HG03060 (cell line): ENCODE measurements at regions not wholly inside any gene's neighbourhood (a gene's known extent, or its start where the extent isn't known, plus 50 kb on each side); places are given as distances from the start of the nearest gene placed in this dataset.

Experiments
- ATAC-seq: cut with Tn5 transposase; IDR thresholded peaks from one replicate; pipeline ENCODE4 v1.9.1; 2021; ENCODE audit warnings: low read depth, moderate number of reproducible peaks; ENCODE audit not compliant: unreplicated experiment

DNA sequence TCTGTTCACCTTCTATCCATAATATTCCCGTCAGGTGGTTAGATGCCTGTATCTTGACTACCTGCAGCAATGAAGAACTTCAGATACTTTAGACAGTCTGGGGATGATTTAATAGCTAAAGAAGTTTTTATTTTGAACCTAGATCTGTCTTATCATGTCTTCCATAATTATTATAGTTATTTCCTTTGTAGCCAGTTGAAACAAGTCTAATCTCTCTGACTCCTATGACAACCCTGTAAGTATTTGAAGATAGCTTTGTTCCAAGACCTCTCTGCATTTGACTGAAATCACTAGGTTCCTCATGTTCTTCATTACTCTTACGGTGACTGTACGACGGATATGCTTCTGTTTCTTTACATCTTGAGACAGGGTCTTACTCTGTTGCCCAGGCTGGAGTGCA lies 316.6 kb upstream of the BMP2 start:
- no peak for ATAC-seq

DNA sequence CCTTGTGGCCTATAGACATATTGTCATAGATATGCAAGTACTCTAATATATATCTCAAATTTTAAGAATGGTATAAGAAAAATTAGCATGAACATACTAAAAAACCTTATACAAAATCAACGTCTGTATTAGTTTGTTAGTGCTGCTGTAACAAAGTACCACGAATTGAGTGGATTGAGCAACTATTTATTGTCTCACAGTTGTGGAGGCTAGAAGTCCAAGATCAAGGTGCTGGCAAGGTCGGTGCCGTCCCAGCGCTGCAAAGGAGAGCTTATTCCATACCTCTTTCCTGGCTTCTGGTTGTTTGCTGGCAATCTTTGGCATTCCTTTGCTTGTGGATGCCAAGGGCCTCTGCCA lies 317.6 kb upstream of the FERMT1 start:
- ATAC-seq: no peak

DNA sequence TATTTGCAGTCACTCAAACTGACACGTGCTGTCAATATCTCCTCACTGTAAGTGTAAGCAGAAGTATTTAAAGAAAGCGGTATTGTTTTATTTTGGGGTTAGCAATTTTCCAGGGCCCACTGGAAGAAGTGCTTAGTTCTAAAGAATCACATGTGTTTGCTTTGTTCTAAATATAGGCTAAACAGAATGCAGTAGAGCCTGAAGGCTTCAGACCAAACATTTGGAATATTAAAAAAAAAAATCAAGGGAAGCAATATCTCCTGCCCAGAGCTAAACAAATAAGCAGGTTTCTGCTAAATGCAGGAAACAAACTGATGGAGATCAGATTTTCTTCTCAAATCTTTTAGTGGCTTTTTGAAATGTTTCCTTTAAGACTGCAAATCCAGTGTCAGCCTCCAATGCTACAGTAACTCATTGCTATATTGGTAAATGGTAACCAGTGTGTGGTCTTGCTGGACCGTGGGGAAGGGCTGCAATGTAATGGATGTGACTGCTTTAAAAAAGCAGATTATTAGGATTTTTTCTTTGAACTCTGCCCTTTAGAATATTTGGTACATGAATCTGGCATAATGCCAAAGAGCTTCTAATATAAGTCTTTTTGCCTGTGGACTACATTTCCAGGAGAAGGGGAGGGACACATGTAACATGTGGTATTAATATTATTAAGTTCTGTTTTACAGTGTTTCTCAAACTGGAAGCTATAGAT lies 317.1 kb upstream of the FERMT1 start:
- ATAC-seq: no peak

DNA sequence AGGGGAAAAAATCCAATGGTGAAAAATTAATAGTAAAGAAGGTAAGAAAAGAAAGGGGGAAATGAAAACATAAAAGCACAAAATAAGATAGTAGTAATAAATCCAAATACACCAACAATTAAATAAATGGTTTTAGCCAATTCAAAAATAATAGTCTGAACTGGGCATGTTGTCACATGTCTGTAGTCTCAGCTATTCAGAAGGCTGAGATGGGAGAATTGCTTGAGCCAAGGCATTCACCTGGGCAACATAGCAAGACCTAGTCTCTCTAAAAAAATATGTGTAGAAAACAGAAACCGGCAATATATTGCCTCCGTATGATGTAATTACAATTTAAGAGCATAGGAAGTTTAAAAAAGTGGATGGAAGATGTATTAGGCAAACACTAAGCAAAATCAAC lies 311.3 kb upstream of the FERMT1 start:
- no peak for ATAC-seq

DNA sequence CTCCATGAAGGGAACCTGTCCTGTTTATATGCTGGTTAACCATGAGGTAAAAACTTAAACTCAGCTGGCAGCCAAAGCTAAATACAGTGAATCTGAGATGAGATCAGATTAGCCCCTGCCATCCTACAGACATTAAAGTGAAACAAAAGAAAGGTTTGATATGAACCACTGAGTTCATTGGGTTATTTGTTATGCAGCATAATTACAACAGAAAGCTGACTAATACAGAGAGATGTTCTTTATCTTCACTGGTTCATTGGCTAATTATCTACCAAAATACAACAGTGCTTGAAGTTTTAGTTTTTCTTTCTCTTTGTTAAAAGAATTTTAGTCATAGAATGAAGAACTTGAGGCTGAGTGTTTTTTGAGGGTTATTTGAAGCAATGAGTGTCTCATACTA lies 307.6 kb upstream of the FERMT1 start:
- ATAC-seq: no peak

DNA sequence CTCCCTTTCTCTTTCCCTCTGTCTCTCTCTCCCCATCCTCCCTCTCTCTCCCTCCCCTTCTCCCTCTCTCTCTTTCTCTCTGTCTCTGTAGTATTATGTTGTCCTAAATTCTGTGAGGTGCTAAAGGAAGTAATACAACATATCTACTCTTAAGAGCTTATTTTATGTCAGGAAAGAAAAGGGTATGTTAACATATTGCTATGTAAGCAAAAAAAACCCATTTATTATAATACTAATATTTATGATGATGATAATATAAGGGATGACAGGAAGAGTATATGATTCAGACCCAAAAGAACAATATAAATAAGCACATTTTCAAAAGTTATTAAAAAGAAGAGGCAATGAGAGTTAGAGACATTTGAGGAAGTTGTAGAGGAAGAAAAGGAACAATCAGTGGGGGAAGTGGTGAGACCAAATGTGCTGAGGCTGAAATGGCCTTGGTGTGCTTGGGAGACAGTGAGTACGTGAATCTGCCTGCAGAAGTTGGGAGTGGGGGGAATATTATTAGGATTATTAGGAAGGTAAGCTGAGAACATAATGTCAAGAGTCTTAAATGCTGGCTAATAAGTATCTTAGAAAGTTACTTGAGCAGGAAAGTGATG lies 303.6 kb upstream of the FERMT1 start:
- ATAC-seq: no peak

DNA sequence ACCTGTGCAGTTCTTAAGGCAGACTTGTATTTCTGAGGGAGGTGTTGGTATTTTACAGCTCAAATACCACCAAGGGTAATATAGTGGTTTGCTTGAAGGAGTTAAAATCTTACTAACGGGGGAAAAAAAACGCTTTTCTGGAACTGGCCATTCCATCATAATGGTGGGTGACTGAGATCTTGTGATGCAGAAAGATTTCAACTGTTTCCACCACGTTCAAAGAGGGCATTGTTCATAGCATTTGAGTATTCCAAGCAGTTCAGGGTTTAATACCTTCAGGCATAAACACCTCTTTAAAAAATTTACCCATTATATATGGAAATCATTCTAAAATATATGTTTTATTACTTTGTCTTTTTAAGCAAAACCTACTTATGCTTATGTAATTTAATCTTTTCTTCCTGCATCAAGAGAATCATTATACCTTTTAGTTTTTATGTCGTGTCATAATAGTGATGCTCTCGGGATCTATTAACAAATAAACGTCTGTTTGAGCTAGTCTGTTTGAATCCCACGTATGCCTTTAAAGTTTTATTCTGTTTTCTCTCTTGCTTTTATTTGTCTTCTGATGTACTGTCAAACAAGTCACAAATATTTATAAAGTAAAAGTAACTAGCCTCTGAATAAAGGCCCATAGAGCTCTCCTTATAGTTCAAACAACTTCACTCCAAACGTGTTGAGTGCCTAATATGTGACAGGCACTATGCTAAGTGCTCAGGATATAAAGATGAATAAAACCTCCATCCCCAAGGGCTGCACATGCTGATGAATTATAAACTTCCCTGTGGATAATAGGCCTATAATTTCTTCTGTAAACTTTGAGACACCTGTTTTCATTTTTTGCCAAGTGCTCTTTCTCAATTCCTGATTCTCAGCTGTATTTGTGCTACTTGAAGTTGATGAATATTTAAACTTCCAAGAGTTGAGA lies 298.8 kb upstream of the FERMT1 start:
- no peak for ATAC-seq

DNA sequence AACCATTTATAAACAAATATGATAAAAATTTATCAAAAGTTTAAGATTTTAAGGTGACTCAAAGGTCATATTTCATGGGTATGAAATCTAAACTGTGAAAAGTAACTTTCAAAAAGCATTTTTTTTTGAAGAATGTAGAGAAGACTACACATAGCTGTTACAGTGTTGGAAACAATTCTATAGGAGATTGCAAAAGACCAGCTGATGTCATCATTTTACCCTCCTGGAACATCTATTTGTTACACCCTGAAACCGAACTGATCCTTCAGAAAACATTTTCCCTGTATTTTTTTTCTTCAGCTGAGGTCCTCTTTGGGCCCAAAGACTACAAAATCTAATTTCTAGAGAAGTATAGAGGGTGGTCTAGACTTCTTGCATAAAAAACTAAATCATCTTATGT lies 297.5 kb upstream of the FERMT1 start:
- no peak for ATAC-seq

DNA sequence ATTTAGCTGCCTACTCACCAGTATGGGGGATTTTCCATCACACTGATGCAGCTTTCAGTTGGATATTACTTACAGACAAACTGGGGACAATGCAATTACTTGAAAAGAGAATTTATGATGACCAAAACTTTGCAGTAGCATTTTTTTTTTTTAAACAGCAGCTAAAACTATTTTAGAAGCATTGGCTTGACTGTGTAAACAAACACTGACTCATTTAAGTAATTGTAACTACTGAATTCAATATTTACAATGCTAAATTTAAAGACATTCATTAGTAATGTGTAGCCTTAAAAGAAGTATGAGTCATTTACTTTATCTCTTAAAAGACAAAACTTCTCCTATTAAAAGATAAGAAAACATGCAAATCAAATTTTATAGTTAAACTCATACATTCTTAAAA lies 295.9 kb upstream of the FERMT1 start:
- peak; percentile 63 for ATAC-seq

DNA sequence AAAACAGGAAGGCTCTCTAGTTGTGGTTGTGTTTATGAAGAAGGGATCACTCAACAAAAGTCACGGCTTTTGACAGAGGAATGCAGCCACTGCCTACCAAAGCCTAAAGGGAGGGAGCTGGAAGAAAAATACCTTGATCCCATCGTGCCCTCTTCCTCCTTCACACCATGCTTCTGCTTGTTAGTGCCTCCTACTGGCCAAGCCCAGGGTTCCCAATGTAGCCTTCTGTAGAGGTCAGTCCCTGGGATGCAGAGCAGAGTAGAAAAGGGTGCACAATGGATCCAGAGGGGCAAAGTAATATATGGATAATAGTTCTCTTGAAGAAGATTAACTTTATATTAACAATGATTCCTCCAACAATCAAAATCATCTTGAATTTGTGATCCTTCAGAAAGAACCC lies 293.5 kb upstream of the FERMT1 start:
- ATAC-seq: no peak

DNA sequence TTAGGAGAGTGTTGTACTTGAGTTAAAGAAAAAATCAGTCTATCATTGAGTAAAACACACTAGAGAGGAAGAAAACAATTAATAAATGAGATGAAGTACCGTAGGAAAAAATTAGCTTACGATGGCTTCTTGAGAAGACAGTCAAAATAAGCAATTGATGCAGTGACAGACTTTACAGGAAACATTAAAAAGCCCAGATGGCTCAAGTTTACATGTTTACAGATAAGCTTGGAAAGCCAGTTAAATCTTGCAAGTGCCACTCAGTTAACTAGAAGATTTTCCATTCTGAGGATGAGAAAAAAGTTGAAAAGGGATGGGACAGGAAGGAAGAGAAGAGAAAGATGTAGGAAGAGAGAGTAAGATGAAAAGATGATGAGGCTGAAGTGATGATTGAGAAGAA lies 288.8 kb upstream of the FERMT1 start:
- no peak for ATAC-seq

DNA sequence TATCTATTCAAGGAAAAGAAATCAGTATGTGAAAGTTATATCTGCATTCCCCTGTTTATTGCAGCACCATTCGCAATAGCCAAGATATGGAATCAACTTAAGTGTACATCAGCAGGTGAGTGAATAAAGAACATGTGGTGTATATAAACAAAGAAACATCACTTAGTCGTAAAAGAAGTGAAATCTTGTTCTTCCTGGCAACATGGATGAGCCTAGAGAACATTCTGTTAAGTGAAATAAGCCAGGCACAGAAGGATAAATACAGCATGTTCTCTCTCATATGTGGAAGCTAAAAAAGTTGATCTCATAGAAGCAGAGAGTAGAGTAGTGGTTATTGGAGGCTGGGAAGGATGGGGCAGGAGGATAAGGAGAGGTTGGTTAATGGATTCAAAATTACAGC lies 287.9 kb upstream of the FERMT1 start:
- no peak for ATAC-seq

DNA sequence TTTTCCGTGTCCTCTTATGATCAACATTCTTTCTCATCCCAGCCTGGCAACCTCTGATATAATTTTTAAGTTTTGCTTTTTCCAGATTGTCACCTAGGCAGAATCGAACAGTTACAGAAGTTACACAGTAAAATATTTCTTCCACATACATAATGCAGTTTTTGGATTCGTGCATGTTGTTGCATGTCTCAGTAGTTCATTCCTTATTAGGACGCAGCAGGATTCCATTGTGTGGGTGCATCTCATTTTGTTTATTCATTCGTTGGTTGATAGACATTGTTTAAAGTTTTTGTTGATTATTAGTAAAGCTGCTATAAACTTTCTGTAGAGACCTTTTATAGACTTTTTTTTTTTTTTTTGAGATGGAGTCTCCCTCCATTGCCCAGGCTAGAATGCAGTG lies 284.3 kb upstream of the FERMT1 start:
- no peak for ATAC-seq

DNA sequence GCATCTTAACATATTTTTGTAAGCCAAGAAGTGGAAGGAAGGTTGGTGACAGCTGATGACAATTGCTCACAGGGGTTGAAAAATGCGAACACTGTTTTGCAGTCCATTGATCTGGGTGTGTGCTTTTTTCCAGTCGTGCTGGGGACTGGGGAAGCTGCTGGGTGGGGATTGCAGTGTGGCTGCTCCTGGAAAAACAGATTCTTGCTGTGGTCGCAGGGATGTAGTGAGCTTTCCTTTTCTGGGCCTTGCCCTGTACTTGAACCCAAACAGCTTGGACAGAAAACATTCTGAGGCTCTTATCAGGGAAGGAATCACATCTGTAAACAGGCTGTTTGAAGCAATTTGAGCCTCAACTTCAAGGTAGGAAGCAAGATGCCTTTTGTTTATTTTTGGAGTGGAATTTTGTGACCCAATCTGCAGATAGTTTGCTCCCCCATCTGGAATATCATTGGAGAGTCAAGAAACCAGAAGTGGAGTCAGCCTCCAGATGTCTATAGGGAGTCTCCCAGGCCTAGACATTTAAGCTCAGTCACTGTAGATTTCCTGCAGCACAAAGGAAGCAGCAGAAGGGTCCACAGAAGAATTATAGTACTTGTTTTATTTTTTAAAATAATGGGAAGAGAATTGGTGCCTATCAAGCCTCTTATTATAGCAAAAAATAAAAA lies 279.2 kb upstream of the FERMT1 start:
- ATAC-seq: no peak

DNA sequence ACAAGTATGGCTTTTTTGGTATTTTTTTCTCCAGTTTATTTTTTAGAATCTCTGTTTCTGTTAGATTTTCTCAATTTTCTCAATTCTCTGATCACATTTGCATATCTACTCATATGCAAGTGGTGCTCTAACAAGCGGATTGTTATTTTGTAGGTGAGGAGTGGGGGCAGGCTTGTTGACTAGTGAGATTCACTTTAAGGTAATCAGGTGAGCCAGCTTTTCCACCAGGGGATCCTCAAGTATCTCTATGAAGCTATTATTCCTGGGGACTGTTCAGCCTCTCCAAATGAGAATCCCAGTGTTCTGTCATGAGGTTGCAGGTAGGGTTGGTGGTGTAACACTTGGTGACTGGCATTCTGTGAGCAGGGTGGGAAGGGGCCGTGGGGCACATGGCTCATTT lies 274.3 kb upstream of the FERMT1 start:
- ATAC-seq: no peak

DNA sequence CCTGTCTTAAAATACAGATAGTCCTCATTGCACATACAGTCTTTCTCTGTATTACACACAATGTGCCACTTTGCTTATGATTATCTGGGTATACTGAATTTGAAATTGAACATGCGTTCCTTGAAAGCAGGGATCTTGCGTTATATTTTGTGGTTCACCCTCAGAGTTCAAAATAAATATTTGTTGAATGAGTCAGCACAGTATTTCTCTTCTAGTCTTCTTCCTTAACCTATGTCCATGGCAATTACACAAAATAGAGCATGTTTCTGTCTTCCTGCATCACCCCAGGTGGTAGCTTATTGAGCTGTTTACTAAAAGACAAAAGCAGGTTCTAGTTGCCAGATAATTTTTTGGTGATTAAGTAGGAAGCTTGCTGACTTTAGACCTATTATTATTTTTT lies 272.9 kb upstream of the FERMT1 start:
- no peak for ATAC-seq

DNA sequence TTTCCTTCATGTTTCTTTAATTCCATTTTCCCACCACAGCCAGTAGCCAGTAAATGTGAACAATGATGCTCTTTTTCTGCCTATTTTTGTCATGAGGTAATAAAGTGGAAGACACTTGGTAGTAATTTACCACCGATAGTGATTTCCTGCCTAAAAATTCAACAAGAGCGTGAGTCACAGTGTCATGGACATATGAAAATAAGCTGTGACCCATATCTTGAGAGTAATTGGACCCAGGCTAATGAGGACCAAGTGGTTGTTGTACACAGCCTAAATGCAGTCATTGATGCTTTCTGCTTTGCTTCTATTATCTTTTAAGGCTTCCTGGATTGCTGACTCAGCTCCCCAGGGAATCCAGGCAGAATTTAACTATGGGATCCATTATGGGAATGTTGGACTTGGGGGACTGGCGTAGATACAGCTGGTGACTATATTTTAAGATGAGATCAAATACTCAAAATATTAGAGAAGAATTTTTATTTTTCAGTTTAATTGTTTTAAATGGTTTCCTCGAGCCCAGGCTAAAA lies 265.9 kb upstream of the FERMT1 start:
- no peak for ATAC-seq

DNA sequence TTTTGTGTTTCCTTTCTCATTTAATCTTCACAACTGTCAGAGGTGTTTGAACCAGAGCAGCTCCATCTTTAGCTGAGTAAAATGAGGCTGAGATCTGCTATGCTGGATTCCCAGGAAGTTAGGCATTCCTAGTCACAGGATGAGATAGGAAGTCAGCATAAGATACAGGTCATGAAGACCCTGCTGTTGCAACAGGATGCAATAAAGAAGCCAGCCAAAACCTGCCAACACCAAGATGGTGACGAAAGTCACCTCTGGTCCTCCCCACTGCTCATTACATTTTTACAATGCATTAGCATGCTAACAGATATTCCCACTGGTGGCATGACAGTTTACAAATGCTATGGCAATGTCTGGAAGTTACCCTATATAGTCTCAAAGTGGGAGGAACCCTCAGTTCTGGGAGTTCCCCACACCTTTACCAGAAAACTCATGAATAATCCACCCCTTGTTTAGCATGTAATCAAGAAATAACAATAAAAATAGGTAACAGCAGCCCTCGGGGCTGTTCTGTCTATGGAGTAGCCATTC lies 262.2 kb upstream of the FERMT1 start:
- no peak for ATAC-seq

DNA sequence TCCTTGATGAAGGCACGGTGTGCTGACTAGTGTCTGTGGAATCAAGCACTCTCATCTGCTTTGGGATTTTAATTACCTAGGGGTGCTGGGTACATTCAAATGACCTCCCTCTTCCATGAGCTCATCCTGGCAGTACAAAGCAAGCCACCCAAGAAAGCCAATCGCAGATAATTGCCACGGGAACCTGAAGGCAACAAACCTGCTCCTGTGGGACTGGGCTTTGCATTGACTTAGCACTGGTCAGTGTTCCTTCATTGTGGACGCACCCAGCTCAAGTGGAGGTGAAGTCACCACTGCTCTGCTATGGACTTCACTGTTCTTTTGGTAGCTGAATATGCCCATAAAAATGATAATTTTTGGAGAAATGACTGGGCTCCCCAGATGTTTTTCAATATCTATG lies 261.6 kb upstream of the FERMT1 start:
- no peak for ATAC-seq

DNA sequence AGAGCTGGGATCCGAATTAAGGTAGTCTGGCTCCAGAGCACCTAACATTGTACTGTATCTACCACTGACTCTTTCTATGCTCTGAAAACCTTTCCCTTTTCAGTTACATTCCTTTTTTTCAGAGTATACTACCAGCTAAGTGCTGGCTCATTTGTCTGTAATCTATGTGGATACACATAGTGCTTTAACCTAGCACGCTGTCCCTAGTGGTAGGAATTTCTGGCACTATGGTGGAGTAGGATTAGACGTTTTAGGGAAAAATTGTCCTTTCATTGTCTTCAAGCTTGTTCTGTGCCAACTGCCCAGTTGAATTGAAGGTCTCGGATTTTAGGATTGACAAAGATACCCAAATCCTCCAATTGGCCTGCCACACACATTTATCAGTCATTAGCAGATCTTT lies 259.1 kb upstream of the FERMT1 start:
- no peak for ATAC-seq

DNA sequence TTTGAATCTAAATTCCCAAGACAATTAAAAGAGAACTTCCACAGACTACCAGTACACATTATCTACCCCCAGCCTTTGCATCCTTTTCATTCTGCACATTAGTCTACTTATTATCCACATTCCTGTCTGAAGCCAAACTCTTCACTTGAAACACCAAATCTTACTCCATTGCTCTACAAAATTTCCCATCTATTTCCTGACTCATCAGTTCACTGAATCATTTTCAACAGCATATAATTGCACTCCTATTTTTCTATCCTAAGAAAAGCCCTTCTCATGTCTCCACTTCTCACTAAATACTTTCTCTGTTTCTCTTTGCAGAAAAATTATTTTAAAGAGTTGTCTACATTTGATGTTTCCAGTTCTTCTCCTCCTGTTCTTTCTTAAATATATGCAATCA lies 239.4 kb upstream of the FERMT1 start:
- no peak for ATAC-seq
